SHP77 (cell line): ENCODE measurements at regions not wholly inside any gene's neighbourhood (a gene's known extent, or its start where the extent isn't known, plus 50 kb on each side); places are given as distances from the start of the nearest gene placed in this dataset.
A peak's percentile ranks its signal among the peaks of the same experiment; 100 is the strongest.

Experiments used
- DNase-seq, 2 experiments: peaks; one replicate each; lab custom pipeline; 2025; lab: John Stamatoyannopoulos, UW

- peak in 1 of 2 experiments; percentile 21 for DNase-seq
Measured at GRCh38 chr7:25982684-25983083, 169.3 kb upstream of the NFE2L3 start.

DNA sequence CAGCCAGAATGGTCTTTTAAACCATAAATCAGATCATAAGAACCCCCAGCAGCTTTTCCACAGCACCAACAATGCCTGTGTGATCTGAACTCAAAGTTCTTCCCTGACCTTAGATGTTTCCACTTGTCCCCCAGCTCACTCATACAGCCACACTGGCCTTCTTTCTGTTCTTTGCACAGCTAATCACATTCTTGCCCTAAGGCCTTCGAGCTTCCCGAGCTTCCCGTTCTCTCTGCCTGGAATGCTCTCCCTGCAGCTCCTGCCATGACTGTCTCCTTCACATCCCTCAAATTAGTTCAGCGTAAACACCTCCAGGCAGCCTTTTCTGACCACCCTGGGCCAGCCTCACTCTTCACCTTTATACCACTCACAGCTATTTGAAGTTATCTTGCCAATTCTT lies 166.8 kb upstream of the NFE2L3 start:
- no peak for DNase-seq

GRCh38 chr7:25988640-25989039 lies 163.4 kb upstream of the NFE2L3 start:
- DNase-seq, result no peak

DNA sequence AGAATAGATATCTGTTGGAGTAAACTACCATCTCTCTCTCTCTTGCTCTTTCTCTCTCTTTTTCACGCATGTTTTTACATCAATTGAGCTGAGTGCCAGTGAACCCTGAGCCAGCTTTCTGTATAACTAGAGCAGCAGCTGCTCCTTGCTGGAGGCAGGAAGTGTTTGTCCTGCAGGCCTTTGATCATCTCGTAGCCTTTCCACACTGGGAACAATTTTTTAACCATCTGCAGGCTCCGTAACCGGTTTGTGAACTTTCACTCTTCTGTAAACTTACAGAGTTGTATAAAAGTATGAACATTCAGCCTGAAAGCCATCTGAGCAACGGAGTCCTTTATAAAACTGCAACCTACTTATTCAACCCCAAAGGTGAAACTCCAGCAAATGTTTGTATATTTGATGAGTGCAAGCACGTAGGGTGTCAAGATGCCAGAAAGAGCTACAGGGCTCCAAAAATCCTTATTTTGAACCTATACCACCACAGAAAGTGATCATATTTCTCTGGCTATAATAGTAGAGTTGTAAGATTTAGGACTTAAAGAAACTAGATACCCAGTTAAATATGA lies 162.8 kb upstream of the NFE2L3 start:
- peak; percentile 67 to 90 for DNase-seq

GRCh38 chr7:25994433-25994994 lies 157.5 kb upstream of the NFE2L3 start:
- DNase-seq, result no peak

GRCh38 chr7:25995216-25995615 lies 156.8 kb upstream of the NFE2L3 start:
- no peak for DNase-seq

DNA sequence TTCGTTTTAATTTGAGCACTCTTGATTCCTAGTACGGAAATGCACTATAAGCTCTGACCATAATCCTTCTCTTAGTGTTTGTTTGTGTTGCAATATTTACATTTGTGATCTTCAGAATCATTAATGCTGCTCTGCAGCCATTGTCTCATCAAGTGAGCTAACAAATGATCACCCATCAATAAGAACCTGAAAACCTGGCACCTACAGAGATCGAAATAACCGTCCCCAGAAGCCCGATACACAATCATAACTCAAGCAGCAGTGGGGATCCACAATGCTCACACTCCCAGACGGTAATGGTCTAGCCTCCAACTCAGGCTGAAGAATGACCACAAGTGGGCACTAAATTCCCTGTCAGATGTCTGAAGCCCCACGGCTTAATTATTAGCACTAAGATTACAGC lies 156.0 kb upstream of the NFE2L3 start:
- peak; percentile 35 to 41 for DNase-seq

- no peak for DNase-seq
Measured at GRCh38 chr7:25998499-25998898, 153.5 kb upstream of the NFE2L3 start.

DNA sequence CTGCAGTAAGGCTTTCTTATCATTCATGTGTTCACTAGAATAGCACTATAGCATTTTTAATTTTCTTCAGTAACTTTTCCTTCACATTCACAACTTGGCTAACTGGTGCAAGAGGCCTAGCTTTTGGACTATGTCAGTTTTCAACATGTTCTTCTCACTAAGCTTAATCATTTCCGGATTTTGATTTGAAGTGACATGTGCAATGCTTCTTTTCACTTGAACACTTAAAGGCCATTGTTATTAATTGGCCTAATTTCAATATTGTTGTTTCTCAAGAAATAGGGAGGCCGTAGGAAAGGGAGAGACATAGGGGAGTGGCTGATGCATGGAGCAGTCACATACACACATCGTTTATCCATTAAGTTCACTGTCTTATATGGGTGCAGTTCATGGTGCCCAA lies 151.2 kb upstream of the NFE2L3 start:
- no peak for DNase-seq

DNA sequence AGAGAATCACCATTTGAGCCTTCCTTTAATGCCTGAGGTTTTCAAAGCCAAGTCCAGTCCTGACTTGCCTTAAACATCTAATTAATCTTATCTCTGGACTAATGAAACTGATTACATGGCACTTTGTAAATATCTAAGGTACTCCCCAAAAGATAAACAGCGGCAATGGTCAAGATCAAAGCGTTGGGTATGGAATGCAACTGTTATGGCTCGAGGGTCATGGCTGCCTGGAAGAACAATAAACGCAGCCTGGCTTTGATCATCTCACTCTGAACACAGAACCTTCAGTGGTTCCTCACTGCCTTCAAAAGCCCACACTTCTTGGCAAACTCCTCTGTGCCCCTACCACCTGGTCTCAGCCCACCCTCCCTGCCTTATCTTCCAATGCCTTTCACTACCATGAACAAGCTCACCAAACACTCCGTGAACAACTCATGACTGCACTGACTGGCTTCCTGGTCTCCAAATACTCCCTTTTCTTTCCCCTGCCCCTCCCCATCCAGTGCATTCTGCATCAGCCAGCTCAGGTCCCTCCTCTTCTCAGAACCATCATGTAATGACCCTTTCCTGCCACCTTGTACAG lies 150.2 kb upstream of the NFE2L3 start:
- no peak for DNase-seq

GRCh38 chr7:26005683-26006410 lies 146.2 kb upstream of the NFE2L3 start:
- no peak for DNase-seq

GRCh38 chr7:26006426-26006825 lies 145.6 kb upstream of the NFE2L3 start:
- DNase-seq, result no peak

DNA sequence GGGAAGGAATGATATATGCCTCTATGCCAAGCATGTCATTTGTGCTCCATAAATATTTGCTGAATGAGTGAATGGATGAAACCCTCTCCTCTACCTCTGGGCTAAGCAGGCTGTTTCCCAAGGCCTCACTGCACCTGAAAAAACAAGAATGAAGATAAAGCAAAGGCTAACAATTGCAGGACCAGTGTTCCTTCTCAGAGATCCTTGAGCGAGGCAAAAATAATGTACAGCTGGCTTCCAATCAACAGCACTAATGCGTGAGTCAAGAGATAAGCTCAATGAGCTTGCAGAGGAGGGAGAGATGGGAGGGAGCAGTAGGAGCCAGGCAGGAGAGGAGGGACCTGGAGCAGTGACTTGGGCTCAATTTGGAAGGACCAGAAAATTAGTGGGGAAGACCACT lies 144.5 kb upstream of the NFE2L3 start:
- no peak for DNase-seq

DNA sequence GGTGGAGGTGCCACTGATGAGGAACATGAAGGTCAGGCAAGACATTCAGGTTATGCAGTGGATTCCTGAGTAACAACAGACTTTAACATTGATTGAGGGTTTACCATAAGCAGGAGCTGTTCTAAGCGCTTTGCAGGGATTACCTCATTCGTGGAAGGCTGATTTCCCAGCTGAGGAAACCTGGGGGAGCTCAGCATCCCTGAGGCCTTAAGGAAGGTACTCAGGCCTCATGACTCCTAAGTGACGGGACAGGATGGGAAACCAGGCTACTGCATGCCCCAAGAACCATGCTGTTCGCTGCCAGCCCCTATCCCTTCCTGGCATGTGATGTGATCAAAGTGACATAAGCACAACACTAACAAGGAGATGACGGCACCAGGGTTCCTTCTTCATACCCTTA lies 143.6 kb upstream of the NFE2L3 start:
- DNase-seq, result no peak

DNA sequence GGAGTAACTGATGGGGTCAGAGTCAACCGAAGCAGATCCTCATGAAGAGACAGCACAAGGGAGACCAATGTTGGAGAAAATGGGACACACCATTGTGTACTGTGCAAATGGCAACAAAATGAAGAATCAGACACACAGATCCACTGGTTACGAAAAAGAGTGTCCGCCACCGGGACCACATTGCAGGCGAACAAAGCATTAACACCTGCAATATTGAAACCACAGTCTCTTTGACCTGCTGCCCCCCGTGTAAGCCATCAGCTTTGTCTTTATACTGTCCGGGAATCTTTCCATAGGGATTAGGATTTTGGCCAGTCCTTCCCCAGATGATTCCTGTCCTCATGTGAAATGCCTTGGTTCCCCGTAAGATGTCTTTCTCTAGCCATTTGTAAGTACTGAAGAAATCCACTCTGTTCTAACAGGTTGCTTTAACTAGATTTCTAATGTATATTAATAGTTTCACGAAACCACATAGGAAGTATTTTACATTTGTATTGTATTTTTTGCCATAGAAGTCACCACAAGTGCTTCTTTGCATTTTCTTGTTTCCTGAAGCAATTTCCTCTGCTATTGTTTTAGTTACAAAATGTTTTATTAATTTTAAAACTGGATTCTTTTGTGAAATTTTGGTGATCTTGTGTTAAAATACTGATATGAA lies 140.8 kb upstream of the NFE2L3 start:
- no peak for DNase-seq

- DNase-seq, result peak in 1 of 2 experiments; percentile 10
Measured at GRCh38 chr7:26013551-26014083, 138.4 kb upstream of the NFE2L3 start.

DNA sequence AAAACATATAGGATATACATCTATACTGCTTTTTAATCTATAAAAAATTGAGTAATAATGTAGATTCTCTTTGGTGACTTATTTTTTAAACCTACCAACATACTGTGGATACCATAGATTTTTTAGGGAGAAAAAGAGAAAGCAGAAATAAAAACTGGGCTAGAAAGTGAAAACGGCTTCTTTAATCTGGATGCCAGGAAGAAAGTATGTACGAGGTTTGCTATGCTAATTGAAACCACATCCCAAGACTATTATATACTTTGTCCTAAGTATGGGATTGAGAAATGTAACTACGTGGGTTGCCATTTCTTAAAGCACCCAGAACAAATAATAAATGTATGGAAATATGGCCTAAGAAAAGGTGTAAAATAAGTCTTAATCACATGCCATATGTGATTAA lies 129.0 kb upstream of the NFE2L3 start:
- DNase-seq, result no peak

GRCh38 chr7:26029911-26030310 lies 122.1 kb upstream of the NFE2L3 start:
- DNase-seq, result no peak

- DNase-seq, result no peak
Measured at GRCh38 chr7:26034391-26034790, 117.6 kb upstream of the NFE2L3 start.

- DNase-seq, result no peak
Measured at GRCh38 chr7:26035552-26035951, 116.4 kb upstream of the NFE2L3 start.

DNA sequence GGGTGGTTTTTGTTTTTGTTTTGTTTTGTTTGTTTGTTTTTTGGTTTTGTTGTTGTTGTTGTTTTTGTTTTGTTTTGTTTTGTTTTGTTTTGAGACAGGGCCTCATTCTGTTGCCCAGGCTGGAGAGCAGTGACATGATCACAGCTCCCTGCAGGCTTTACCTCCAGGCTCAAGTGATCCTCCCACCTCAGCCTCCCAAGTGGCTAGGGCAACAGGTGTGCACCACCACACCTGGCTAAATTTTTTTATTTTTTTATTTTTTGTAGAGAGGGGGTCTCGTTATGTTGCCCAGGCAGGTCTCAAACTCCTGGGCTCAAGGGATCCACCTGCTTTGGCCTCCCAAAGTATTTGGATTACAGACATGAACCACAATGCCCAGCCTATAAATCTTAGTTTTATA lies 115.9 kb upstream of the NFE2L3 start:
- DNase-seq, result no peak

- DNase-seq, result no peak
Measured at GRCh38 chr7:26038201-26038990, 113.6 kb upstream of the NFE2L3 start.
